Adipose tissue (tissue), 3 donors: ENCODE measurements at regions not wholly inside any gene's neighbourhood (a gene's known extent, or its start where the extent isn't known, plus 50 kb on each side); places are given as distances from the start of the nearest gene placed in this dataset.

Experiments used
- H3K27ac ChIP-seq: one replicate; pipeline ENCODE4 v1.5.1; 2013; ENCODE audit warnings: low read depth, low read length
- WGBS, 3 donors: extraction: QIAGEN DNeasy Blood & Tissue Kit; methylation state at CpG; one replicate each; pipeline ENCODE4 v1.1.7; 2013; 5-methylcytosine and 5-hydroxymethylcytosine counted together
- donor health status: healthy with polysubstance abuse.
- donor health status: Bipolar disorder and iron deficiency.
- donor health status: healthy.

GRCh38 chr2:129604560-129604959 is 374.9 kb upstream of the RAB6C start:
- no peak overlapping the region for H3K27ac ChIP-seq
- 56 to 68% (median 59%) methylated on average over 5 of the region's 5 CpGs for WGBS, 3 donors

GRCh38 chr2:129605646-129606045 is 373.8 kb upstream of the RAB6C start:
- H3K27ac ChIP-seq, result no peak overlapping the region
- WGBS, 3 donors, result 51 to 60% (median 60%) methylated on average over 6 of the region's 6 CpGs

- WGBS, 3 donors, result 56 to 71% (median 62%) methylated on average over 12 of the region's 12 CpGs
These were observed 372.8 kb upstream of the RAB6C start for GRCh38 chr2:129606496-129607270.

GRCh38 chr2:129609224-129609623 is 370.2 kb upstream of the RAB6C start:
- WGBS, 3 donors, result 88 to 91% (median 88%) methylated on average over 3 of the region's 3 CpGs
- H3K27ac ChIP-seq, result no peak overlapping the region

More at GRCh38 chr2:129606496-129607270, 372.8 kb upstream of the RAB6C start:
- H3K27ac ChIP-seq, result no peak overlapping the region

- no peak overlapping the region for H3K27ac ChIP-seq
- WGBS, 3 donors, result 81 to 87% (median 85%) methylated on average over 6 of the region's 6 CpGs
These were observed 368.7 kb upstream of the RAB6C start for GRCh38 chr2:129610766-129611165.

- 85 to 90% (median 88%) methylated on average over 6 of the region's 6 CpGs for WGBS, 3 donors
- H3K27ac ChIP-seq, result no peak overlapping the region
These were observed 368.0 kb upstream of the RAB6C start for GRCh38 chr2:129611471-129611870.

- no peak overlapping the region for H3K27ac ChIP-seq
- WGBS, 3 donors, result 16 to 31% (median 30%) methylated on average over 5 of the region's 5 CpGs
These were observed 360.0 kb upstream of the RAB6C start for GRCh38 chr2:129619471-129619870.

- WGBS, 3 donors, result 91 to 93% (median 91%) methylated on average over 4 of the region's 4 CpGs
These were observed 359.1 kb upstream of the RAB6C start for GRCh38 chr2:129620411-129620810.

GRCh38 chr2:129623783-129624182 is 355.7 kb upstream of the RAB6C start:
- WGBS, 3 donors, result 76 to 82% (median 80%) methylated on average over 6 of the region's 6 CpGs
- no peak overlapping the region for H3K27ac ChIP-seq

More at GRCh38 chr2:129620411-129620810, 359.1 kb upstream of the RAB6C start:
- no peak overlapping the region for H3K27ac ChIP-seq

GRCh38 chr2:129627437-129627836 is 352.0 kb upstream of the RAB6C start:
- no peak overlapping the region for H3K27ac ChIP-seq
- WGBS, 3 donors, result 82 to 85% (median 85%) methylated on average over 9 of the region's 9 CpGs

GRCh38 chr2:129636692-129637091 is 342.8 kb upstream of the RAB6C start:
- 91 to 93% (median 92%) methylated on average over 9 of the region's 9 CpGs for WGBS, 3 donors
- H3K27ac ChIP-seq, result no peak overlapping the region

GRCh38 chr2:129641371-129641770 is 338.1 kb upstream of the RAB6C start:
- 47 to 59% (median 53%) methylated on average over 2 of the region's 2 CpGs for WGBS, 3 donors
- no peak overlapping the region for H3K27ac ChIP-seq

- WGBS, 3 donors, result 71 to 86% (median 82%) methylated on average over 3 of the region's 3 CpGs
- no peak overlapping the region for H3K27ac ChIP-seq
These were observed 336.9 kb upstream of the RAB6C start for GRCh38 chr2:129642526-129643043.

- 73 to 88% (median 84%) methylated on average over 1 of the region's 1 CpG for WGBS, 3 donors
- no peak overlapping the region for H3K27ac ChIP-seq
These were observed 334.1 kb upstream of the RAB6C start for GRCh38 chr2:129645335-129645734.

GRCh38 chr2:129646107-129646506 is 333.4 kb upstream of the RAB6C start:
- no peak overlapping the region for H3K27ac ChIP-seq
- 90 to 94% (median 90%) methylated on average over 5 of the region's 6 CpGs for WGBS, 3 donors

GRCh38 chr2:129653246-129653645 is 326.2 kb upstream of the RAB6C start:
- 66 to 76% (median 74%) methylated on average over 2 of the region's 2 CpGs for WGBS, 3 donors
- no peak overlapping the region for H3K27ac ChIP-seq

- 66 to 78% (median 72%) methylated on average over 3 of the region's 3 CpGs for WGBS, 3 donors
- no peak overlapping the region for H3K27ac ChIP-seq
These were observed 325.1 kb upstream of the RAB6C start for GRCh38 chr2:129654331-129654730.

- no peak overlapping the region for H3K27ac ChIP-seq
- WGBS, 3 donors, result 68% methylated on average over 6 of the region's 6 CpGs
These were observed 323.3 kb upstream of the RAB6C start for GRCh38 chr2:129656081-129656598.

- 90 to 93% (median 91%) methylated on average over 5 of the region's 5 CpGs for WGBS, 3 donors
- no peak overlapping the region for H3K27ac ChIP-seq
These were observed 321.0 kb upstream of the RAB6C start for GRCh38 chr2:129658430-129658829.

GRCh38 chr2:129661935-129662334 is 317.5 kb upstream of the RAB6C start:
- H3K27ac ChIP-seq, result no peak overlapping the region
- 79 to 84% (median 83%) methylated on average over 1 of the region's 1 CpG for WGBS, 3 donors
